VCaP (cell line): ENCODE measurements at regions not wholly inside any gene's neighbourhood (a gene's known extent, or its start where the extent isn't known, plus 50 kb on each side); places are given as distances from the start of the nearest gene placed in this dataset.

Source experiments
- H3K27ac ChIP-seq: fragments of 450-650 bp; 2 replicates; pipeline ENCODE4 v1.5.1; 2017
- TF ChIP-seq, protein P1 (sequence below): fragments of 450-650 bp; conservative IDR thresholded peaks from 2 replicates; pipeline ENCODE4 v1.5.1; 2017; ENCODE audit warnings: mild to moderate bottlenecking, moderate library complexity

DNA sequence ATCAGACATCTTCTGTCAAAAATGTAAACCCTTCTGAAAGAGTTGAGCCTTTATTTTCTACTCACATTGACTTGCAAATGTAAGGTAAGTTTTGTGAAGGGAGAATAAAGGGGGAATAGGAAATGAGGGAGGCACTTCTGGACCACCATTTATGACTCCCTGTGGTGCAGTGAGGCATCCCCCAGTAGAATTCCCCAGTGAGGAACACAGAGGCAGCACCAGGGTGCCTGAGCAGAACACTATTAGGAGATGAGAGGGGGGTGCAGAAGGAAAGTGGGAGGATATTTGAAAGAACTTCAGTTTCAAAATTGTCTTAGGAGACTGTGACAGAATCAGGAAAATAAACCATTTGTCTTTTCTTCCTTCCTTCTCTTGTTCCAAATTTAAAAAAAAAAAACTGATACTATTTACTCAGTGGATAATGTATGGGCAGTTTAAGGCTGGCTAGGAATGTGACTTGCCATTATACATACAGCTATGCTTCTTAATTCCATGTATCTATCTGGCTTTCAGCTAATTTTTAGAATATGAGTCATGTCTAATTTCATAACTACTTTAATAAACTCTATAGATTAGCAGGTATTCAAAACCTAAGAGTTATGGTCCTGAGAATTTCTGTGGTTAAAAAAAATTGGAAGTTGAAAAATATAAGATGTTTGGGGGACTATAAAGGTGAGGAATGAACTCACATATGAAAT lies 478.1 kb upstream of the CHAC2 start:
- no peak overlapping the region for H3K27ac ChIP-seq

DNA sequence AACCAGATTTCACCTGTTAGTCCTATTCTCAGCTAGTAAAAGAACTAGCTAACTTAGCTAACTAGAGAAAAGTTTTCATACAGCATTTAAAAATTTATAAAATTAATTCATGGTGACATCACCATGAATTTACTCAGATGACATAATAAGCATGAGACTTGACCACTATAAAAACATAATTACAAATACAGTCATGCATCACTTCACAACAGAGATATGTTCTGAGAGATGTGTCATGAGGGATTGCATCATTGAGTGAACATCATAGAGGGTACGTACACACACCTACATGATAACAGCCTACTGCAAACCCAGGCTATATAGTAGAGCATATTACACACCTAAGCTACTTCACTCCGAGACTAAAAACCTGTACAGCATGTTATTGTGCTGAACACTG lies 481.3 kb upstream of the CHAC2 start:
- TF ChIP-seq, protein P1, sequence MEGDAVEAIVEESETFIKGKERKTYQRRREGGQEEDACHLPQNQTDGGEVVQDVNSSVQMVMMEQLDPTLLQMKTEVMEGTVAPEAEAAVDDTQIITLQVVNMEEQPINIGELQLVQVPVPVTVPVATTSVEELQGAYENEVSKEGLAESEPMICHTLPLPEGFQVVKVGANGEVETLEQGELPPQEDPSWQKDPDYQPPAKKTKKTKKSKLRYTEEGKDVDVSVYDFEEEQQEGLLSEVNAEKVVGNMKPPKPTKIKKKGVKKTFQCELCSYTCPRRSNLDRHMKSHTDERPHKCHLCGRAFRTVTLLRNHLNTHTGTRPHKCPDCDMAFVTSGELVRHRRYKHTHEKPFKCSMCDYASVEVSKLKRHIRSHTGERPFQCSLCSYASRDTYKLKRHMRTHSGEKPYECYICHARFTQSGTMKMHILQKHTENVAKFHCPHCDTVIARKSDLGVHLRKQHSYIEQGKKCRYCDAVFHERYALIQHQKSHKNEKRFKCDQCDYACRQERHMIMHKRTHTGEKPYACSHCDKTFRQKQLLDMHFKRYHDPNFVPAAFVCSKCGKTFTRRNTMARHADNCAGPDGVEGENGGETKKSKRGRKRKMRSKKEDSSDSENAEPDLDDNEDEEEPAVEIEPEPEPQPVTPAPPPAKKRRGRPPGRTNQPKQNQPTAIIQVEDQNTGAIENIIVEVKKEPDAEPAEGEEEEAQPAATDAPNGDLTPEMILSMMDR: no peak

More for the DNA sequence above, 478.1 kb upstream of the CHAC2 start:
- TF ChIP-seq, protein P1: no peak

DNA sequence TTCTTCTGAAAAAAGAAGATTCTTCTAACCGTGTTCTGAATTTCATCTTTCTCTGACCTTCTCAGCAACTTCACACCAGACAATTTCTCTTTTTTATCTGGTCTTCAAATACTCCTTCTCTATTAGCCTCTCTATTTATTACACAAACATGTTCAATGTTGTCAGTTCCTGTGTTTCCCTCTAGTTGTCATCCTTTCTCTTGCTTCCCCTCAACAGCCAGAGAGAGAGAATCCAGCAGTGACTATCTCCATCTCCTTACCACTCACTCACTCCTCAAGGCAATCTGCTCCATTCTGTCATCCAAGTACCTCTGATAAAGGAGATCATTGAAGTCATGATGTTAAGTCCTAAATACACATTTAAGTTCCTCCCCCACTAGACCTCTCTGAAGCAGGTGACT lies 491.9 kb upstream of the CHAC2 start:
- TF ChIP-seq, protein P1: no peak
- no peak overlapping the region for H3K27ac ChIP-seq

More for the DNA sequence above, 481.3 kb upstream of the CHAC2 start:
- no peak overlapping the region for H3K27ac ChIP-seq

DNA sequence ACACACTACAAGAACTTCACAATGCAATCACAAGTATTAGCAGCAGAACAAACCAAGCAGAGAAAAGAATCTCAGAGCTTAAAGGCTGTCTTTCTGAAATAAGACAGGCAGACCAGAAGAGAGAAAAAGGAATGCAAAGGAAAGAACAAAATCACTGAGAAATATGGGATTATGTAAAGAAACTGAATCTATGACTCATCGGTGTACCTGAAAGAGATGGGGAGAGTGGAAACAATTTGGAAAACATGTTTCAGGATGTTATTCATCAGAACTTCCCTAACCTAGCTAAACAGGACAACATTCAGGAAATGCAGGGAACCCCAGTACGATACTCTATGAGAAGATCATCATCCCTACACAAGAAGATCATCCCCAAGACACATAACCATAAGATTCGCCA lies 499.0 kb upstream of the CHAC2 start:
- TF ChIP-seq, protein P1: no peak
- H3K27ac ChIP-seq: no peak overlapping the region

DNA sequence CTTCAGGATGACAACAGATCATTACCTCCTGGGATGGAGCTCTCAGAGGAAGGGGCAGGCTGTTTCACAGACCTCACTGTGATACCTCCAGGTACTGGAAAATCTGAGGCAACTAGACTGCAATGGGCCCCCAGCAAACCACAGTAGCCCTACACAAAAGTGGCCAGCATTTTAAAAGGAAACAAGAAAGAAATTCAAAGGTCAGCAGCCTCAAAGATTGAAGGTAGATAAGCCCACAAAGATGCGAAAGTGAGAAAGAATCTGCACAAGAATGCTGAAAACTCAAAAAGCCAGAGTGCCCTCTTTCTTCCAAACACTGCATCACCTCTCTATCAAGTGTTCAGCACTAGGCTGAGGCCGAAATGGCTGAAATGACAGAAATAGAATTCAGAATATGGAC lies 499.5 kb upstream of the CHAC2 start:
- TF ChIP-seq, protein P1: no peak
- H3K27ac ChIP-seq: no peak overlapping the region

DNA sequence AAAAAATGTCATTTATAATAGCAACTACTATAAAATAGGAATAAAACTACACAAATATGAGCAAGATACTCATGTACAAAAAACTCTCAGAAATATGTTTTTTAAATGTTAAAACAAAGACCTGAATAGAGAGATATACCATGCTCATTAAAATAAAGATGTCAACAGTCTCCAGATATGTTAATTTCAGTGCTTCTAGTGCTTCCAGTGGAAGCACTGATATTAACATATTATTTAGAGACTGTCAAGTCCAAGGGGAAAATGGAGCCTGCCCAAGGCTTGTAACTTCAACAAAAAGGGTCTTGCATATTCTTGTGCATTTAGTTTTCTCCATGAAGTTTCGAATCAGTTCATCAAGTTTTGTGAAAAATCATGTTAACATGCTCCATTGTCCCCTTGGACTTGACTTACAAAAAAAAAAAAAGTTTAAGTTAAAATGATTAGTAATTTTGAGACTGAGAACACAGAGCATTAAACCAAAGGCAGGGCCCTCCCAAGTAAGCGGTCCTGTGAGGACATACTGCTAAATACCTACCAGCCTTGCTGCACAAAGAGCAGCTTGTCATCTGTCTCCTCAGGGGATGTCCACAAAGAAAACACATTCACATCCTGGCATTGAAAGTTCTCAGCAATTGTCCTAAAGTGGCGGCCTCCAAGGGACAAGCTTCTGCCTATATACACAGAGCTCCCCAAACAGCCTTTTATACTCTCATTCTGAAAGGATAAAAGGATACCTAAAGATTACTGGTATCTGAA lies 501.9 kb upstream of the CHAC2 start:
- H3K27ac ChIP-seq: no peak overlapping the region
- TF ChIP-seq, protein P1: no peak

DNA sequence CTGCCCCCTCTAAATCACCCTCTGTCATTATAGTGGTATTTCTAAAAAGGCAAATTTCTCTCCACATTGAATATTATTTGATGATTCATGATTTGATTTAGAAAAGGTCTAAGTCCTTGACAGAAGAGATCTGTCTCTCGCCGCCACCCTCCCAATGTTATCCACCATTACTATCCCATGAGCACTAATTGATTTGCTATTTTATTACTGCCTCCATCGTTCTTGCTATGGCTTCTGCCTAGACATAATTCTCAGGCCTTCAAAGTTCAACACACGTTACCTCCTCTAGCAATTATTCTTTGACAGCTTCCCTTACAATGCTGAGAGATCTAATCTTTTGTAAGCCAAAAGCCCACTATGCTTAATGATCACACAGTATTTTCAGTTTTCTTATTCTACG lies 507.0 kb upstream of the CHAC2 start:
- TF ChIP-seq, protein P1: no peak
- H3K27ac ChIP-seq: no peak overlapping the region
